Activated B cell treated with CpG ODN at 0.5 μM for 24 hours (primary cell): ENCODE measurements at regions not wholly inside any gene's neighbourhood (a gene's known extent, or its start where the extent isn't known, plus 50 kb on each side); places are given as distances from the start of the nearest gene placed in this dataset.

ENCODE experiments used
- ATAC-seq: fragments of 200-7000 bp; cut with Tn5 transposase; one replicate; pipeline ENCODE4 v1.10.0; 2021; ENCODE audit warnings: low read depth, mild to moderate bottlenecking, moderate library complexity
- CTCF ChIA-PET: fragments of 350-600 bp; sonication (Branson Sonifier 250); formaldehyde crosslinking; loops from one replicate; lab custom pipeline; 2021; ENCODE audit warnings: antibody characterized with exemption; lab: Charles Lee
- POLR2A ChIA-PET: fragments of 350-600 bp; sonication (Branson Sonifier 250); formaldehyde crosslinking; loops from one replicate; lab custom pipeline; 2021; ENCODE audit warnings: antibody characterized with exemption; lab: Charles Lee
- DNase-seq: peaks from one replicate; pipeline ENCODE4 v3.0.0; 2022
- H3K27ac Mint-ChIP-seq: one replicate; pipeline ENCODE4 v1.8.0; 2020; ENCODE audit warnings: mixed read lengths
- H3K27me3 Mint-ChIP-seq: one replicate; pipeline ENCODE4 v1.8.0; 2021; ENCODE audit warnings: mixed read lengths
- H3K36me3 Mint-ChIP-seq: one replicate; pipeline ENCODE4 v1.8.0; 2021; ENCODE audit warnings: low read depth, mixed read lengths
- H3K4me1 Mint-ChIP-seq: one replicate; pipeline ENCODE4 v1.8.0; 2021; ENCODE audit warnings: mixed read lengths
- H3K4me3 Mint-ChIP-seq: one replicate; pipeline ENCODE4 v1.8.0; 2020; ENCODE audit warnings: mild to moderate bottlenecking, mixed read lengths
- H3K9me3 Mint-ChIP-seq: one replicate; pipeline ENCODE4 v1.8.0; 2020; ENCODE audit warnings: mixed read lengths
- intact Hi-C: fragments of 100-400 bp; cut with micrococcal nuclease; formaldehyde crosslinking; loops from one replicate; pipeline ENCODE4 v1.15.1; 2024
- TF ChIP-seq, protein P1 (sequence below): fragments of 200-600 bp; IDR thresholded peaks from one replicate; pipeline ENCODE4 v1.8.0; 2022; ENCODE audit warnings: antibody characterized with exemption, mild to moderate bottlenecking

DNA sequence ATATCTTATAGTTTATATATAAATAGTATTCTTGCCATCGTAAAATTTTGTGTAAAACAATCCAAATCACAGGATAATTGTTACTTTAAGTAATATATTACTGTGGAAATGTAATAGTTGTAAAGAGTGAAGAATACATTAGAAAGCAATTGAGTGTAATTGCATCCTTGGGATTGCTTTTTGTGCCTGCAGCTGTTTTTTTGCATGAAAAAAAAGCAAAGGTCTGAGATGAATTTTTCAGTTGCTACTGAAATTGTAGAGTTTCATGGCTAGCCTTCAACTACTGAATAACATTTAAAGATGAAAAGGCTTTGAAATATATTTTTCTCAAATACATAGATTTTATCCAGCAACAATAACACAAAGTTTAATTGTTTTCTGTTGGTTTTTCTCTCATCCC lies 232.0 kb upstream of the FAM174A start:
- H3K9me3 Mint-ChIP-seq, result no peaks in the 10 kb centered on the region
- no peaks in the 10 kb centered on the region for H3K27me3 Mint-ChIP-seq
- H3K4me3 Mint-ChIP-seq, result no peak overlapping the region
- H3K4me1 Mint-ChIP-seq, result no peaks in the 10 kb centered on the region
- DNase-seq, result no peak
- intact Hi-C loops, result no loop called here
- CTCF ChIA-PET, result no interaction called here
- TF ChIP-seq, protein P1, sequence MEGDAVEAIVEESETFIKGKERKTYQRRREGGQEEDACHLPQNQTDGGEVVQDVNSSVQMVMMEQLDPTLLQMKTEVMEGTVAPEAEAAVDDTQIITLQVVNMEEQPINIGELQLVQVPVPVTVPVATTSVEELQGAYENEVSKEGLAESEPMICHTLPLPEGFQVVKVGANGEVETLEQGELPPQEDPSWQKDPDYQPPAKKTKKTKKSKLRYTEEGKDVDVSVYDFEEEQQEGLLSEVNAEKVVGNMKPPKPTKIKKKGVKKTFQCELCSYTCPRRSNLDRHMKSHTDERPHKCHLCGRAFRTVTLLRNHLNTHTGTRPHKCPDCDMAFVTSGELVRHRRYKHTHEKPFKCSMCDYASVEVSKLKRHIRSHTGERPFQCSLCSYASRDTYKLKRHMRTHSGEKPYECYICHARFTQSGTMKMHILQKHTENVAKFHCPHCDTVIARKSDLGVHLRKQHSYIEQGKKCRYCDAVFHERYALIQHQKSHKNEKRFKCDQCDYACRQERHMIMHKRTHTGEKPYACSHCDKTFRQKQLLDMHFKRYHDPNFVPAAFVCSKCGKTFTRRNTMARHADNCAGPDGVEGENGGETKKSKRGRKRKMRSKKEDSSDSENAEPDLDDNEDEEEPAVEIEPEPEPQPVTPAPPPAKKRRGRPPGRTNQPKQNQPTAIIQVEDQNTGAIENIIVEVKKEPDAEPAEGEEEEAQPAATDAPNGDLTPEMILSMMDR, result no peak
- H3K36me3 Mint-ChIP-seq, result no peaks in the 10 kb centered on the region
- ATAC-seq, result no peak
- POLR2A ChIA-PET, result no interaction called here
- no peak overlapping the region for H3K27ac Mint-ChIP-seq

DNA sequence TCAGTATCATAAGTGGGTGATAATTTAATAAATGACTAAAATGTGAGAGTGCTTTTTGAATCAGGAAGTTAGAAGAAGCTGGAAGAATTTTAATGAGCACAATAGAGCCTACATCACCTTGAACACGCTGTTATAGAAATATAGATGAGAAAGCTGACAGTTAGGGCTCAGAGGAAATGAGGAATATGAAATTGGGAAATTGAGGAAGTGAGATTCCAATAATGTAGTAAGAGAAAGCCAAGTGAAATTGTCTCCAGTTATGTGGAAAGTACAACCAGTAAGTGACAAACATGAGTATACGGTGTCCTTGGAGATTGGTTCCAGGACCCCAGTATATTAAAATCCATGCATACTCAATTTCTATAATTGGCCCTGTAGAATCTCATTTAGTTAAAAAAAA lies 235.9 kb upstream of the FAM174A start:
- no peaks in the 10 kb centered on the region for H3K9me3 Mint-ChIP-seq
- no peak overlapping the region for H3K4me3 Mint-ChIP-seq
- ChIA-PET POLR2A (no interaction called here), CTCF (no interaction called here)
- DNase-seq, result no peak
- no peak for ATAC-seq
- TF ChIP-seq, protein P1, result no peak
- H3K36me3 Mint-ChIP-seq, result no peaks in the 10 kb centered on the region
- intact Hi-C loops, result no loop called here
- no peaks in the 10 kb centered on the region for H3K27me3 Mint-ChIP-seq
- H3K4me1 Mint-ChIP-seq, result no peaks in the 10 kb centered on the region
- H3K27ac Mint-ChIP-seq, result no peak overlapping the region

DNA sequence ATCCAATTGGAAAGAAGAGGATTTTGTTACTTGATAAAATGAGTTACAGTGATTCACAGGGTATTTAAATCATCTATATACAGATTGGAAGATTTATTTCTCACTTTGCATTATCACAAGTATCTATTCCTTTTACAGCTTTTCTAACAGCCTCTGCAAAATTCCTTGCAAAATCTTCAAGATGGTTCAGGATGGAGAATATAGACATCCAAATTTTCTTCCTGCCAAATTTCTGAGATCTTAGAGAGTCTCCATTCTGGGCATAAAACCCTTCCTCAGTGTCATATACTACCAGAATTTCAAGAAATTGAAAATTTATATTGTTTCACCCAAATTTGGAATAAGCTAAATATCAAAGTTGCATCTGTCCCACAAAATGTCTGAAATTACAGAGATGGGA lies 259.1 kb upstream of the FAM174A start:
- intact Hi-C loops, result no loop called here

DNA sequence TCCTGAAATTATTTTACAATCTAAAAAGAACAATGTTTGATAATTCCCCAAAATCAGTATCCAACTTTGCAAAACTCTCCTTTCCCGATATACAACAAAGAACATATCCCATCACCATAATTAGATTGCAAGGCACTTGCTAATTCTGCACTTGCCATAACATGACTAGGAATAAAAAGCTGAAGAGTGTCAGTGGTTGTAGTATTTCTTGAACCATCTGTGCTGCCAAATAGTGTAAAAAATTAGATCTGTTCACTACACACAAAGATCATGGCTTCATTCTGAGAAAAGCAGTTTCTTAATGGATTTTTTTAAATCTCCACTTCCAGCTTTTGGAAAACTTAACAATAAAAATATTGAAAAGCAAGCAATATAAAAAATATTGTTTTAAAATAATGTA lies 259.5 kb upstream of the FAM174A start:
- DNase-seq (no peak), ATAC-seq (no peak)
- ChIA-PET CTCF (no interaction called here), POLR2A (no interaction called here)
- Mint-ChIP-seq H3K27ac (no peak overlapping the region), H3K4me1 (no peaks in the 10 kb centered on the region), H3K9me3 (no peaks in the 10 kb centered on the region), H3K4me3 (no peak overlapping the region), H3K27me3 (no peaks in the 10 kb centered on the region), H3K36me3 (no peaks in the 10 kb centered on the region)
- TF ChIP-seq, protein P1, result no peak
- intact Hi-C loops, result no loop called here

More for the DNA sequence above, 259.1 kb upstream of the FAM174A start:
- ChIA-PET POLR2A (no interaction called here), CTCF (no interaction called here)
- Mint-ChIP-seq H3K4me1 (no peaks in the 10 kb centered on the region), H3K27me3 (no peaks in the 10 kb centered on the region), H3K36me3 (no peaks in the 10 kb centered on the region), H3K27ac (no peak overlapping the region), H3K4me3 (no peak overlapping the region), H3K9me3 (no peaks in the 10 kb centered on the region)
- ATAC-seq (no peak), DNase-seq (no peak)
- TF ChIP-seq, protein P1, result no peak

DNA sequence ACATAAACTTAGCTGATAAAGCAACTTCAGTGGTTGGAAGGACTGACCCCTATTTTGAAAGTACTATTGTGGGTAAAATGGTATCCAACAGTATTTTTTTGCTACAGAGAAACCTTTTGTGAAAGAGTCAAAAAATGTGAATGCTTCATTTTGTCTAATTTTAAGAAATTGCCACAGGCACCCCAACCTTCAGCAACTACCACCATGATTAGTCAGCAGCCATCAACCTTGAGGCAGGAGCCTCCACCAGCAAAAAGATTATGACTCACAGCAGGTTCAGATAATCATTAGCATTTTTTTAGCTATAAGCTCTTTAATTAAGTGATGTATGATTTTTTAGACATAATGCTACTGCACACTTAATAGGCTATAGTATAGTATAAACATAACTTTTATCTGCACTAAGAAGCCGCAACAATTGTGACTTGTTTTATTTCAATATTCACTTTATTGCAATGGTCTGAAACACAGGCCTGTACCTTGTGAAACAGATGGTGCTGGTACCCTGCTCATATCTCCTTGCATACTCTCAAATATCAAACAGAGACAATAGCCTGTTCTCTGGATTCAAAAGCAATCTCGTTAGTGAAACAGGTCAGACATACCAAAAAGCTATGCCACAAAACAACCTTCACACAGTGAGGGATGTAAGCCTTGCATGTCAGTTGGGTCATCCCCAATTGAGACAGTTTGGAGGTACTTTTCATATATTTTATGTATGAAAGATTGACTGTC lies 261.2 kb upstream of the FAM174A start:
- Mint-ChIP-seq H3K4me3 (no peak overlapping the region), H3K27ac (no peak overlapping the region), H3K4me1 (no peaks in the 10 kb centered on the region), H3K36me3 (no peaks in the 10 kb centered on the region), H3K9me3 (no peaks in the 10 kb centered on the region), H3K27me3 (no peaks in the 10 kb centered on the region)
- DNase-seq (no peak), ATAC-seq (no peak)
- ChIA-PET CTCF (no interaction called here), POLR2A (no interaction called here)
- TF ChIP-seq, protein P1, result no peak
- intact Hi-C loops, result loop anchor here (5.0 kb wide), 1 partner anchor 277 kb away; no protein-coding TSS in a partner anchor
